ENCODE measurements at regions not wholly inside any gene's neighbourhood (a gene's known extent, or its start where the extent isn't known, plus 50 kb on each side); places are given as distances from the start of the nearest gene placed in this dataset.
A peak's percentile ranks its signal among the peaks of the same experiment; 100 is the strongest.

- no peak for DNase-seq (ENCODE audit: low read depth in 4 of 6, low spot score in 6 of 6)
- WGBS (ENCODE audit: insufficient coverage): 96% methylated on average over 6 of the region's 7 CpGs
- H3K9me3 ChIP-seq (ENCODE audit: control insufficient read depth, insufficient read depth, low read length): no peaks in the 10 kb centered on the region
- no peak overlapping the region for H3K4me3 ChIP-seq (ENCODE audit: low read depth, low read length)
- H3K27ac ChIP-seq (ENCODE audit: low read depth, low read length): no peak overlapping the region
- peaks cover 4% of the 10 kb centered on the region for H3K27me3 ChIP-seq (ENCODE audit: control insufficient read depth, insufficient read depth, low read length)
- peaks cover 17% of the 10 kb centered on the region for H3K4me1 ChIP-seq (ENCODE audit: control insufficient read depth, insufficient read depth, low read length)
- H3K36me3 ChIP-seq (ENCODE audit: control insufficient read depth, insufficient read depth, low read length): no peaks in the 10 kb centered on the region
These were observed 109.6 kb downstream of the WDR11 start for GRCh38 chr10:120960725-120961124.

- WGBS (ENCODE audit: insufficient coverage): 84% methylated on average over 15 of the region's 17 CpGs
- peaks cover 21% of the 10 kb centered on the region for H3K4me1 ChIP-seq (ENCODE audit: control insufficient read depth, insufficient read depth, low read length)
- no peak overlapping the region for H3K4me3 ChIP-seq (ENCODE audit: low read depth, low read length)
- H3K27me3 ChIP-seq (ENCODE audit: control insufficient read depth, insufficient read depth, low read length): peaks cover 4% of the 10 kb centered on the region
- H3K36me3 ChIP-seq (ENCODE audit: control insufficient read depth, insufficient read depth, low read length): no peaks in the 10 kb centered on the region
- no peak overlapping the region for H3K27ac ChIP-seq (ENCODE audit: low read depth, low read length)
- no peaks in the 10 kb centered on the region for H3K9me3 ChIP-seq (ENCODE audit: control insufficient read depth, insufficient read depth, low read length)
- DNase-seq (ENCODE audit: low read depth in 4 of 6, low spot score in 6 of 6): peak in 1 of 6 donors; percentile 45
These were observed 110.9 kb downstream of the WDR11 start for GRCh38 chr10:120961795-120962755.

GRCh38 chr10:120962756-120963593 lies 111.8 kb downstream of the WDR11 start:
- no peak overlapping the region for H3K27ac ChIP-seq (ENCODE audit: low read depth, low read length)
- H3K36me3 ChIP-seq (ENCODE audit: control insufficient read depth, insufficient read depth, low read length): no peaks in the 10 kb centered on the region
- peaks cover 21% of the 10 kb centered on the region for H3K4me1 ChIP-seq (ENCODE audit: control insufficient read depth, insufficient read depth, low read length)
- H3K27me3 ChIP-seq (ENCODE audit: control insufficient read depth, insufficient read depth, low read length): peaks cover 4% of the 10 kb centered on the region
- DNase-seq (ENCODE audit: low read depth in 4 of 6, low spot score in 6 of 6): peak in 3 of 6 donors; percentile 39 to 88 (median 77)
- no peak overlapping the region for H3K4me3 ChIP-seq (ENCODE audit: low read depth, low read length)
- WGBS (ENCODE audit: insufficient coverage): 31% methylated on average over 23 of the region's 23 CpGs
- H3K9me3 ChIP-seq (ENCODE audit: control insufficient read depth, insufficient read depth, low read length): no peaks in the 10 kb centered on the region

DNA sequence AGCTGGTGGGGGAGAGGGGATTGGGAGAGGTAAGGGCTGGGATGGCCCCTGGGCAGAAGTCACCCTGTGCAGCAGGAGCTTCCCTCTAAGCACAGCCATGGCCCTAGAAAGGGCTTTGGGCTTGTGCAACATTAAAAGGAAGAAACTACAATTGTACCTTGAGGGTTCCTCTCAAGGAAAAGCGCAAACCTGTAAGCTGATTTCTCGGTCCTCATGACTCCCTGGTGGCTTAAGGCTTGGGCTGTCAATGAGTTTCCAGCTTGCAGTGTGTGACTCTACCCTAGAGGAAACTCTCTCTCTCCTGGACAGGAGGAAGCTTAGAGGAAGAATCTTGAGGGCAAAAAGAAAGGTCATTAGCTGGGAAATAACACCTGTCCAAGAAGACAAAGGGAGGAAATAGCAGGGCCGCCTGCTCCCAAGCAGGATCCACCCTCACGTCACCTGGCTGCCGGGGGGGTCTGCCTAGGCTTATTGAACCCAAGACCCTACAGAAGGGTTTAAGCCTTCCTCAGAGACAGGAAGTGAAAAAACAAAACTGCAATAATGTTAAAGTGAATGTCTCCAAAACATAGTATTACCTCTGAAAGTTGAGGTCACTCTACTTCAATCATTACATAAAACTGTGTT lies 112.5 kb downstream of the WDR11 start:
- no peaks in the 10 kb centered on the region for H3K9me3 ChIP-seq (ENCODE audit: control insufficient read depth, insufficient read depth, low read length)
- 69% methylated on average over 3 of the region's 5 CpGs for WGBS (ENCODE audit: insufficient coverage)
- H3K27ac ChIP-seq (ENCODE audit: low read depth, low read length): no peak overlapping the region
- no peak for DNase-seq (ENCODE audit: low read depth in 4 of 6, low spot score in 6 of 6)
- H3K36me3 ChIP-seq (ENCODE audit: control insufficient read depth, insufficient read depth, low read length): no peaks in the 10 kb centered on the region
- H3K4me3 ChIP-seq (ENCODE audit: low read depth, low read length): no peak overlapping the region
- peaks cover 21% of the 10 kb centered on the region for H3K4me1 ChIP-seq (ENCODE audit: control insufficient read depth, insufficient read depth, low read length)
- H3K27me3 ChIP-seq (ENCODE audit: control insufficient read depth, insufficient read depth, low read length): peaks cover 4% of the 10 kb centered on the region

- Histone ChIP-seq H3K4me1 (ENCODE audit: control insufficient read depth, insufficient read depth, low read length) (peaks cover 21% of the 10 kb centered on the region), H3K4me3 (ENCODE audit: low read depth, low read length) (no peak overlapping the region), H3K27ac (ENCODE audit: low read depth, low read length) (no peak overlapping the region), H3K36me3 (ENCODE audit: control insufficient read depth, insufficient read depth, low read length) (no peaks in the 10 kb centered on the region), H3K27me3 (ENCODE audit: control insufficient read depth, insufficient read depth, low read length) (peaks cover 4% of the 10 kb centered on the region), H3K9me3 (ENCODE audit: control insufficient read depth, insufficient read depth, low read length) (no peaks in the 10 kb centered on the region)
- WGBS (ENCODE audit: insufficient coverage): 56% methylated on average over 3 of the region's 6 CpGs
- no peak for DNase-seq (ENCODE audit: low read depth in 4 of 6, low spot score in 6 of 6)
These were observed 115.5 kb downstream of the WDR11 start for GRCh38 chr10:120966657-120967045.

- peaks cover 4% of the 10 kb centered on the region for H3K4me1 ChIP-seq (ENCODE audit: control insufficient read depth, insufficient read depth, low read length)
- DNase-seq (ENCODE audit: low read depth in 4 of 6, low spot score in 6 of 6): no peak
- H3K36me3 ChIP-seq (ENCODE audit: control insufficient read depth, insufficient read depth, low read length): no peaks in the 10 kb centered on the region
- no peaks in the 10 kb centered on the region for H3K27me3 ChIP-seq (ENCODE audit: control insufficient read depth, insufficient read depth, low read length)
- peaks cover 3% of the 10 kb centered on the region for H3K9me3 ChIP-seq (ENCODE audit: control insufficient read depth, insufficient read depth, low read length)
- H3K27ac ChIP-seq (ENCODE audit: low read depth, low read length): no peak overlapping the region
- H3K4me3 ChIP-seq (ENCODE audit: low read depth, low read length): no peak overlapping the region
- WGBS (ENCODE audit: insufficient coverage): no CpG with 5 or more reads among the region's 5 CpGs
These were observed 118.1 kb downstream of the WDR11 start for GRCh38 chr10:120969219-120969645.

GRCh38 chr10:120970595-120971529 lies 119.7 kb downstream of the WDR11 start:
- peaks cover 3% of the 10 kb centered on the region for H3K9me3 ChIP-seq (ENCODE audit: control insufficient read depth, insufficient read depth, low read length)
- WGBS (ENCODE audit: insufficient coverage): 78% methylated on average over 3 of the region's 9 CpGs
- H3K4me3 ChIP-seq (ENCODE audit: low read depth, low read length): no peak overlapping the region
- no peaks in the 10 kb centered on the region for H3K36me3 ChIP-seq (ENCODE audit: control insufficient read depth, insufficient read depth, low read length)
- peak in 1 of 6 donors; percentile 22 for DNase-seq (ENCODE audit: low read depth in 4 of 6, low spot score in 6 of 6)
- no peak overlapping the region for H3K27ac ChIP-seq (ENCODE audit: low read depth, low read length)
- H3K27me3 ChIP-seq (ENCODE audit: control insufficient read depth, insufficient read depth, low read length): no peaks in the 10 kb centered on the region
- H3K4me1 ChIP-seq (ENCODE audit: control insufficient read depth, insufficient read depth, low read length): peaks cover 4% of the 10 kb centered on the region

GRCh38 chr10:120971671-120972070 lies 120.5 kb downstream of the WDR11 start:
- no peak overlapping the region for H3K27ac ChIP-seq (ENCODE audit: low read depth, low read length)

More at GRCh38 chr10:120971671-120972070, 120.5 kb downstream of the WDR11 start:
- H3K9me3 ChIP-seq (ENCODE audit: control insufficient read depth, insufficient read depth, low read length): peaks cover 3% of the 10 kb centered on the region
- H3K36me3 ChIP-seq (ENCODE audit: control insufficient read depth, insufficient read depth, low read length): no peaks in the 10 kb centered on the region
- no peaks in the 10 kb centered on the region for H3K27me3 ChIP-seq (ENCODE audit: control insufficient read depth, insufficient read depth, low read length)
- no peak overlapping the region for H3K4me3 ChIP-seq (ENCODE audit: low read depth, low read length)
- DNase-seq (ENCODE audit: low read depth in 4 of 6, low spot score in 6 of 6): no peak
- no peaks in the 10 kb centered on the region for H3K4me1 ChIP-seq (ENCODE audit: control insufficient read depth, insufficient read depth, low read length)
- 50% methylated on average over 1 of the region's 2 CpGs for WGBS (ENCODE audit: insufficient coverage)
